Muscle of back (tissue), 3 donors: ENCODE measurements at regions not wholly inside any gene's neighbourhood (a gene's known extent, or its start where the extent isn't known, plus 50 kb on each side); places are given as distances from the start of the nearest gene placed in this dataset.

ENCODE experiments used
- DNase-seq, 3 donors: peaks; one replicate each; pipeline versions ENCODE4 v3.0.0 to v3.0.0-alpha.2; 2013

- no peak for DNase-seq
Observed at GRCh38 chr14:94717808-94718207, 52.1 kb downstream of the GSC start.

- no peak for DNase-seq
Observed at GRCh38 chr14:94716976-94717375, 52.9 kb downstream of the GSC start.

DNA sequence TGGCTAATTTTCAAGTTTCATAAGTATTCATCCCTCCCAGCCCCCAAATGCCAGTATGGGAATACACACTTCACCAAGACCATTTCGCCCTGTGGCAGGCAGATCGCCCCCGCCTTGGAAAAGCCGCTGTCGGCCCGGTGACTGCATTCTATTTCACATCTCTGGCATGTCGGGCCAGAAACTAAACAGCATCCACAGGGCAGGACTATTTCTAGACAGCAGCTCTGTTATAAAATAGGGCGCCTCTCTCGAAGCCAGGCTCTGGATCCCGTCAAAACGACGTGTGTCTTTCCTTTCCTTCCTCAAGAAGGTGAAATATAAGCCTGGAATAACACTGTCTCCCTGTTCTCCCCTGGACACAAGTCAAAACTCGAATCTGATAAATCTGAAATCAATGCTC lies 56.8 kb downstream of the GSC start:
- DNase-seq: no peak

- DNase-seq: no peak
Observed at GRCh38 chr14:94710731-94711130, 59.2 kb downstream of the GSC start.

- no peak for DNase-seq
Observed at GRCh38 chr14:94707494-94707893, 62.4 kb downstream of the GSC start.

- DNase-seq: no peak
Observed at GRCh38 chr14:94706133-94706532, 63.8 kb downstream of the GSC start.

GRCh38 chr14:94702629-94703028 lies 67.3 kb downstream of the GSC start:
- DNase-seq: no peak

DNA sequence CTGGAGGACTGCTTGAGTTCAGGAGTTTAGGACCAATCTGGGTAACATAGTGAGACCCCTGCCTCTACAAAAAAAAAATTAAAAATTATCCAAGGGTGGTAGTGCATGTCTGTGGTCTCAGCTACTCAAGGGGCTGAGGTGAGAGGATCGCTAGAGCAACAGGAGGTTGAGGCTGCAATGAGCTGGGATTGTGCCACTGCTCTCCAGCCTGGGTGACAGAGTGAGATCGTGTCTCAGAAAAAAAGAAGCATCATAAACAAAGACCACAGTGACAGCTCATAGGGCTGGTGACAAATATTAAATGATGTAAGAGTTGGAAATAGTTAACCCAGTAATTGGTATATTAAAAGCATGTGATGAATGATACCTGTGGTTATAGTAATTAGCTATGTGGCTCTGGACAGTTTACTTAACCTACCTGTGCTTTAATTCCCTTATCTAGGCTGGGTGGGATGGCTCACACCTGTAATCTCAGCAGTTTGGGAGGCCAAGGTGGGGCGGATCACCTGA lies 68.0 kb downstream of the GSC start:
- no peak for DNase-seq

- no peak for DNase-seq
Observed at GRCh38 chr14:94700336-94700735, 69.6 kb downstream of the GSC start.

DNA sequence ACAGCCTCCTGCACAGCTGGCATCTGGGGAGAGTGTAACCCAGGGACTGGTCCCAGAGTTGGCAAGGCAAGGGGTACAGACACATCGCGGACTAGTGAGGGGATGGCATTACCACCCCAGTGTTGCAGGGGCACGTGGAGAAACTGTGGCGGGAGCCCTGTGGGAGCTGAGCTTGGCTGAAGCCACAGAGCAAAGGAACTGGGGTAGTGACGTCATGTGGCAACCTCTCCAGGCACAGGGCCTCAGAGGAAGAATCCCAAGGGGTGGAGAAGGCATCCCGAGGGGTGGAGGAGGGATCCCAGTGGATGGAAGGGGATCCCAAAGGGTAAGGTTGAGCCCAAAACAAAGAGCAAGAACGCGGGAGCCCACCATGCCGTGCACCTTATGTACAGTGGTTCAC lies 70.1 kb downstream of the GSC start:
- no peak for DNase-seq

- no peak for DNase-seq
Observed at GRCh38 chr14:94697773-94698556, 71.9 kb downstream of the GSC start.

DNA sequence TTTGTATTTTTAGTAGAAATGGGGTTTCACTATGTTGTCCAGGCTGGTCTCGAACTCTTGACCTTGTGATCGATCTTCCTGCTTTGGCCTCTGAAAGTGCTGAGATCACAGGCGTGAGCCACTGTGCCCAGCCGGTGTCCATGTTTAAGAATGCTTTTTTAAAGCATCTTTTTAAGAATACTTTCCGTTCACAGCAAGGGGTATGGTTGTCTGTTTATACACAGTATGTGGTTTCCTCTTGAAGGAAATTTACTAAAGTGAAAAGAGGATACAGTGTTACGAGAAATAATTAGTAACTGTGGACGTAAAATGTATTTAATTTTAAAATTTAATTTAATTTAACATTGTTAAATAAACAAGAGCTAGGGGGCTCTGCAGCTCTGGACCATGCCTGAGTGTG lies 73.4 kb downstream of the GSC start:
- no peak for DNase-seq

GRCh38 chr14:94695231-94695630 lies 74.7 kb downstream of the GSC start:
- DNase-seq: no peak

- DNase-seq: peak in 1 of 3 donors; percentile 26
Observed at GRCh38 chr14:94691660-94692034, 78.3 kb downstream of the GSC start.

GRCh38 chr14:94690896-94691659 lies 78.8 kb downstream of the GSC start:
- DNase-seq: no peak

DNA sequence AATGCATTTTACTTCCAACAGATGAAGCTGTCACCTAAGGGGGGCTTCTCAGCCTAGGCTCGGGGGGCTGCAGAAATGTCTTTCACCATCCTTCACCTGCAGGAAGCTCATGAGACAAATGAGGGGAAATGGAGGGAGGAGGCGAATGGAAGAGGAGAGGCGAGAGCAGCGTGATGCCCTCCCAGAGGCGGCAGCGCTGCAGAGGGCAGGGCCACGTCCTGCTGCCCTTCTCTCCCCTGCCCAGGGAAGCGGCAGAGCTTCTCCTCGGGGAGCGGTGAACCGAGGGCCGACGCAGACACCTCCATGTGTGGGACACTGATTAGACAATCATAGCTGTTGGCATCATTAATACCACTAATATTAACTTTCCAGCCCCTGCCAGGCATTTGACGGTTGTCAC lies 78.3 kb downstream of the SERPINA3 start:
- no peak for DNase-seq

DNA sequence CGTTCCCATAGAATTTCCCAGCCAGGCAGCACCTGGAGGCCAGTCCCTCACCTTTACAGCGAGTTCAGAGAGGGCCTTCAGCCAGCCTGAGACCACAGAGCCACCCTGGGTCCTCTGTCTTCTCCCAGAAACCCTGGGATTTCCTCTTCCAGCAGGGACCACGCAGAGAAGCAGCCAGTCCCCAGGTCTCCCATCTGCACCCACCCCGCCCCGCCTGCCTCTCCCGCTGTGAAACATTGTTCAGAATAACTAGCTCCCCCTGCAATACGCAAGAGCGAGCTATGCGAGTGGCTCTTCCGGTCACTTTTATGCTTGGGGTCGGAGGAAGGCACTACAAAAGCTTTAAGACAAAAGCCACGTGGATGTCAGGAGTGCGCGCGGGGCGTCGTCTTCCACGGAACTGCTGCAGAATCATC lies 77.8 kb downstream of the SERPINA3 start:
- DNase-seq: no peak

DNA sequence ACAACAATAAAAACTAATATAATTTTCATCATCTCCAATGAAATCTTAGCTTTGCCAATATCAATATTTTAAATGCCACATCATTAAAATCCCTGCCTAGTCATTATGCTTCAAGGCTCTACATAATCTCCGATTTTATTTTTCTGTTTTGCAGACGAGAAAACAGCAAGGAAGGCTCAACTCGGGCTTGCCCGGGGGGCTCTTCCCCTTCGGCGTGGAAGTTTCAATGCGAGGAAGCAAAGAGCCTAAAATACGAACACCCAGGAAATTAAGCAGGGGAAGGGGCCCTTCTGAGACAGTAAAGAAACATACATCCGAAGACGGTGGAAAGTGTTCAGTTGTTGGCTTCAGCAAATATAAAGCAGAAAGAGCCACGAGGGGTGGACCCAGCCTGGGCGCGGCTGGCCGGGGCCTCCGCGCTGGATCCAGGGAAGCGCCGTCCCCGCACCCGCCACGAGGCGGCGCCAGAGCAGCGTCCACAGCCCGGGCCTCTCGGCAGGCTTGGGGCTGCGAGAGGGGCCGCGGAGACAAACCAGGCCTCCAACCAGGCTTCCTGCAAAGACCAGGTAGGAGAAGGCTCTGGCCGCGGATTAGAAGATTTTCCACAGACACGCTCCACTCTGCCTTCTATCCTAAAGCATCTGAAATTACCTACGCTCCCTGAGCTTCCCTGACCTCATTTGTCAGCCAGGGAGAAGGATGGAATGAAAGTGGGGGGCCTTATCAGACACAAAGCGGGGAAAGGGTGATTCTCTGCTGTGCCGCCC lies 77.2 kb downstream of the SERPINA3 start:
- peak; percentile 38 to 88 (median 75) for DNase-seq

DNA sequence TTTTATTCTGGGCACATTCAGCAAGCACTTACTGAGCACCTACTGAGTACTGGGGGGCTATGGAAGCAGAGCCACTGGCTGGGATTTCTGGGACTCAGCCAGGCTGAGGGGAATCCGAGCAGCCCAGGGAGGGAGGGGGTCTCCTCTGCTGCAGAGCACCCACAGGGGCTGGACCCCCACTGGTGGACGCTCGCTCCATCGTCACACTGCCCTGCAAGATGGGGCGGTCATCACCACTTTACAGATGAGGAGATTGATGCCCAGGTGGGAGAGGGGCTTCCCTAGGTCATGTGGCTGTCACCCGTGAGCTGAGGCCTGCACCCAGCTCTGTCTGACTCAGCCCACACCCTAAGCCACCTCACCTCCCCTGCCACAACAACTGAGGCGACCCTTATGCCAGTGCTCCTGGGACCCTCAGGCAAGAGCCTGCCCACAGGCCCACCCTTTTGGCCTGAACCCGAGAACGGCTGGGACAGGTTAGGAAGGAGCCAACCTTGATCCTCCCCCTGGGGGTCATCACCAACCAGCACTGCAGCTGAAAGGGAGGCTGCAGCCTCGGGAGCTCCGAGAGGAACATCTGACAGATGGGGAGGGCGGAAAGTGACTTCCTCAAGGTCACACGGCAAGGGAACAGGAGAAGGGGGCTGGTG lies 74.4 kb downstream of the SERPINA3 start:
- DNase-seq: no peak

DNA sequence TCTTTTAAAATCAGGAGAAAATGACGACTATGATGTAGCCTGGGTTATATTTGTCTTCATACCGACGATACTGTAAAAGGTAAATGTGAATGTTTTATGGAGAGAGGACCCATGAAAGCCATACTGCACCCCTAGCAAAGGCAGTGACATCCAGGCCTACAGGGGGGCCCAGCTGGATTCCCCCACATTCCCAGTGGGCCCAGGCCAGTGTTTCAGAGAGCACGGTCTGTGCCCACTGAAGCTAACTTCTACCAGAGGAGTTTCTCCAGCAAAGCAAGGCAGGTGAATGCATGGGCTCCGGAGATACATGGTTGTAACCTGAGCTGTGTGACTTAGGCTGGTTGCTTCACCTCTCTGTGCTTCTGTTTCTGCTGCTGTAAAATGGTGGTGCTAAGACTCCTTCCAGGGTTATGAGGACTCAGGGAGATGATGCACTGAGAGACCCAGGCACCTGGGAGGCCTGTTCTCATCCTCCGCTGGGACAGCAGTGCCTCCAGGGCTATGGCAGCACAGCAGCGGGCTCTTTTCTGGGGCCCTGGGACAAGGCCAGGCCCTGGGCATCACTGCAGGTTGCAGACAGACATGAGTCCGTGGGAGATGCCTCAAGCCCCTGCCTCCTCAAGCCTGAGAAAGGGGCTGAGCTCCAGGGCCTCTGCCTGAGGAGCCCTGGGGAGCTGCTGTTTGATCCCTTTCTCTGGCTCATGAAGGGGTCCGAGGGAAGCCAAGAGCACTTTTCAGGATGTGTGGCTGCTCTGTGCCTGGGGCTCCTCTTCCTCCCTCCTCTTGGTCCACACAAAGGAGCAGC lies 73.7 kb downstream of the SERPINA3 start:
- DNase-seq: no peak

DNA sequence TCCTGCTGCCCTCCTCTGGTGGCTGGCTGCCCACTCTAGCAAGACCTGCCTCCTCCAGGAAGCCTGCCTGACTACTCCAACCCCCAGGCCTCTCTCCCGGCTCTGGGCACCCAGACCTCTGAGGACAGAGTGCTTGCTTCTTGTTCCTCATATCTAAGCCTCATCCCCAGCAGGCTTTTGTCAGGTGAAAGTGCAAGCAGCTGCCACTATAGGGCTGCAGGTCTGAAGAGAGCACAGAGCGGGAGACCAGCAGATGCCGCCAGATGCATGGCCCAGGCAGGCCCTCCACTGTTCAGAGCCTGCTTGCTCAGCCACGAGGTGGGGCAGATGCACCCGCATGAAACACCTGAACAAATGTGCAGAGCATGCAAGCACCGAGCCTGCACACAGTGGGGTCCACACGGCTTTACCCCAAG lies 73.0 kb downstream of the SERPINA3 start:
- no peak for DNase-seq
